Activated naive CD8-positive, alpha-beta T cell treated with anti-CD3 and anti-CD28 coated beads, Interleukin-2, amount 10 ng/mL, durations not matched to agents 7 days and 5 days (primary cell): ENCODE measurements at regions not wholly inside any gene's neighbourhood (a gene's known extent, or its start where the extent isn't known, plus 50 kb on each side); places are given as distances from the start of the nearest gene placed in this dataset.

ENCODE experiments used
- ATAC-seq: fragments of 150-1000 bp; cut with Tn5 transposase; one replicate; pipeline ENCODE4 v1.10.0; 2021; ENCODE audit warnings: low read depth, moderate library complexity
- POLR2A ChIA-PET: fragments of 350-600 bp; sonication (Branson Sonifier 250); formaldehyde crosslinking; loops from one replicate; lab custom pipeline; 2021; ENCODE audit warnings: antibody characterized with exemption; lab: Charles Lee
- DNase-seq: peaks from one replicate; pipeline ENCODE4 v3.0.0; 2021
- H3K27ac Mint-ChIP-seq: one replicate; pipeline ENCODE4 v1.8.0; 2022; ENCODE audit warnings: mild to moderate bottlenecking, mixed read lengths
- H3K27me3 Mint-ChIP-seq: one replicate; pipeline ENCODE4 v1.8.0; 2022; ENCODE audit warnings: mild to moderate bottlenecking, moderate library complexity, mixed read lengths
- H3K36me3 Mint-ChIP-seq: one replicate; pipeline ENCODE4 v1.8.0; 2021; ENCODE audit warnings: mild to moderate bottlenecking, mixed read lengths
- H3K4me1 Mint-ChIP-seq: one replicate; pipeline ENCODE4 v1.8.0; 2021; ENCODE audit warnings: mixed read lengths
- H3K4me3 Mint-ChIP-seq: one replicate; pipeline ENCODE4 v1.8.0; 2022; ENCODE audit warnings: mild to moderate bottlenecking, moderate library complexity, mixed read lengths
- H3K9me3 Mint-ChIP-seq: one replicate; pipeline ENCODE4 v1.8.0; 2021; ENCODE audit warnings: mixed read lengths

DNA sequence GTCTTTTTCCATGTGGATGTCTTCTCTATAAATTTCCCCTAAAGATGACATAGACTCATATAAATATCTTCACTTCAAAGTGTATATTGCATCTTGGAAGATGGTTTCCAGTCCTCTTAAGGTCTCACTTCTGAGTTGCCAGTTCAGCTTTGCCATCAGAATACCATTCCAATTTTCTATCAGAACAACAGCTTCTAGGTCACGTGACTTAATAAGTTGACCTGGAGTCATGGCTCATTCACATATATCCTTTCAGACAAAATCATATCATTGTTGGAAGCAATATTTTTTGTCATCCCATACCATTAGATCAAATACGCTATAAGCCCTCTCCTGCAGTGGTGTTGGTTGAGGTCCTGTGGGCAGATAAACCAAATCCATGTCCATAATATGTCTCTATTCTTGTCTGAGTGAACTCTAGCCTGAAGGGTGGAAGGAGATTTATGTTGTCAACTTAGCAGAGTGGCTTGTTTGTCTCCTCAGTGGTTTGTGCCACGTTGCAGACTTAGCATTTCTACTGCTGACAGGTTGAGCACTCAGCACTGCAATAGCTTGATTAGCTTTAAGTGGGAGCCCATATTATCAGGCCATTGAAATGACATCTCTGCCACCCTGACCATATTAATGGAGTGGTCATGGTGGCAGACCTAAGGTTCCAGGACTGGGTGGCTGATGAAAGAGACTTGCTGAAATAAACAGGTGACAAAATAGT lies 123.6 kb upstream of the PCDH17 start:
- POLR2A ChIA-PET = no interaction called here

DNA sequence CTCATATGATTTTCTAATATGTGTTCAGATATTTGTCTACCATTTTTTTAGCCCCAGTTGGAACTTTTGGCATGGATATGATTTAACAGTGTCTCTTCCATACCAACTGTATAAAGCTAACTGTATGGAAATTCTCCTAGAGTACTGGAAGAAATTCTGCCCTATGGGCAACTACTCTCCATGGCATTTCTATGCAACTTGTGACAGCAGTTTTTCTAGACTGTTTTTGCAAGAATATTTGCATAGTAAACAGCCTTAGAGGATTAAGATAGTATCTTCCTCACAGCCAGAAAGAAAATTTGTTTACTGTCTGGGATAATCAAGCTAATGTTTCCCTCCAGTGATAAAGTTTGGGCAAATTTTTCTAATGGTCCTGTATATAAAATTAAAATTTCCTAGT lies 119.9 kb upstream of the PCDH17 start:
- no peaks in the 10 kb centered on the region for H3K36me3 Mint-ChIP-seq
- no peak for DNase-seq
- no peak for ATAC-seq
- H3K9me3 Mint-ChIP-seq = peaks cover 8% of the 10 kb centered on the region
- POLR2A ChIA-PET = no interaction called here
- no peaks in the 10 kb centered on the region for H3K4me1 Mint-ChIP-seq
- no peak overlapping the region for H3K4me3 Mint-ChIP-seq
- no peak overlapping the region for H3K27ac Mint-ChIP-seq
- no peaks in the 10 kb centered on the region for H3K27me3 Mint-ChIP-seq

More for the DNA sequence above, 123.6 kb upstream of the PCDH17 start:
- Mint-ChIP-seq H3K9me3 (peaks cover 10% of the 10 kb centered on the region), H3K4me3 (no peak overlapping the region), H3K27me3 (no peaks in the 10 kb centered on the region), H3K27ac (no peak overlapping the region), H3K4me1 (no peaks in the 10 kb centered on the region), H3K36me3 (no peaks in the 10 kb centered on the region)
- DNase-seq (no peak), ATAC-seq (no peak)

DNA sequence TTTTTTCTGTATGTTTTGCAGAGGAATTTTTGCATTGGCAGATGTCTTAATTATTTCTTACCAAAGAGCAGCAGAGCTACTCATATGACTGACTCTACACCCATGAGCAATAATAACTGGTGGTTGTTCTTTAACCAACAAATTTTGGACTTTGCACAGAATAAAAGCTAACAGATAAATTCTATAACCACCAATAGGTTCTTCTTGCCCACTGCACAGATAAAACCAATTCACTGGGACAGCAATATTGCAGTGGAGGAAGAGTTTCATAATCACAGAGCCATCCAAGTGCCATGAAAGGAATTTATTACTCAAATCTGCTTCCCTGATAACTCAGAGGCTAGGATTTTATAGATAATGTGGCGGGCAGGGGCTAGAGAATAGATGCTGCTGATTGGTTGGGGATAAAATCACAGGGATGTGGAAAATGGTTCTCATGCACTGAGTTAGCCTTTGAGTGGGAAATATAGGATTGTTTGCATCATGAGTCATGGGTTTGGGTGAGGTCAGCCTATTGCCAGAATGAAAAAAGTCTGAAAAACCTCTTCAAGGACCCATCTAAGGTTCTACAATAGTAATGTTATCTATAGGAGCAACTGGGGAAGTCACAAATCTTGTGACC lies 104.3 kb upstream of the PCDH17 start:
- ATAC-seq = no peak
- no peak overlapping the region for H3K27ac Mint-ChIP-seq
- peaks cover 2% of the 10 kb centered on the region for H3K9me3 Mint-ChIP-seq
- no peak for DNase-seq
- H3K4me3 Mint-ChIP-seq = no peak overlapping the region
- POLR2A ChIA-PET = no interaction called here
- H3K27me3 Mint-ChIP-seq = no peaks in the 10 kb centered on the region
- H3K4me1 Mint-ChIP-seq = no peaks in the 10 kb centered on the region
- H3K36me3 Mint-ChIP-seq = no peaks in the 10 kb centered on the region

DNA sequence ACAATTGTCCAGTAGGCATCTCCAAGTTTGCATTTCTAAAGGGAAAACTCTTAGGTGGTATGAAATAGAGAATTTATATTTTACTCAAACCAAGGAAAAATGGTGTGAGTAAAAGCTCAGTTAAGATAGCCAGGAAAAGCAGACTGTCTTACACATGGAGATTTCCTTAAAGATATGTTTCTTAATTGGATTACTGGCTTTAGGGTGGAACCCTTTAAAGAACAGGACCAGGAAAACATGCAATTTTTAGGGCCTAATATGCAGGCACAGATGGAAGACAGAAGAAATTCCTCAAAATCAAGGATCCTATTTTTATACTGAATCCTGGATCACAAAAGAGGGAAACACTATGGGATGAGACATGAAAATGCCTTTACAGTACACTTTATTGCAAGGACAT lies 100.3 kb upstream of the PCDH17 start:
- Mint-ChIP-seq H3K36me3 (no peaks in the 10 kb centered on the region), H3K4me1 (no peaks in the 10 kb centered on the region), H3K27me3 (no peaks in the 10 kb centered on the region), H3K27ac (no peak overlapping the region), H3K9me3 (peaks cover 4% of the 10 kb centered on the region), H3K4me3 (no peak overlapping the region)
- DNase-seq (no peak), ATAC-seq (no peak)
- POLR2A ChIA-PET = no interaction called here

- Mint-ChIP-seq H3K27ac (no peak overlapping the region), H3K4me1 (no peaks in the 10 kb centered on the region), H3K9me3 (peaks cover 2% of the 10 kb centered on the region), H3K36me3 (no peaks in the 10 kb centered on the region), H3K4me3 (no peak overlapping the region), H3K27me3 (no peaks in the 10 kb centered on the region)
- POLR2A ChIA-PET = no interaction called here
- ATAC-seq (no peak), DNase-seq (no peak)
These were observed 84.6 kb upstream of the PCDH17 start for GRCh38 chr13:57546942-57547341.

- no peak for ATAC-seq
- Mint-ChIP-seq H3K27ac (no peak overlapping the region), H3K4me1 (no peaks in the 10 kb centered on the region), H3K36me3 (no peaks in the 10 kb centered on the region), H3K4me3 (no peak overlapping the region), H3K9me3 (peaks cover 4% of the 10 kb centered on the region), H3K27me3 (no peaks in the 10 kb centered on the region)
- no peak for DNase-seq
- POLR2A ChIA-PET = no interaction called here
These were observed 79.1 kb upstream of the PCDH17 start for GRCh38 chr13:57552437-57552836.

DNA sequence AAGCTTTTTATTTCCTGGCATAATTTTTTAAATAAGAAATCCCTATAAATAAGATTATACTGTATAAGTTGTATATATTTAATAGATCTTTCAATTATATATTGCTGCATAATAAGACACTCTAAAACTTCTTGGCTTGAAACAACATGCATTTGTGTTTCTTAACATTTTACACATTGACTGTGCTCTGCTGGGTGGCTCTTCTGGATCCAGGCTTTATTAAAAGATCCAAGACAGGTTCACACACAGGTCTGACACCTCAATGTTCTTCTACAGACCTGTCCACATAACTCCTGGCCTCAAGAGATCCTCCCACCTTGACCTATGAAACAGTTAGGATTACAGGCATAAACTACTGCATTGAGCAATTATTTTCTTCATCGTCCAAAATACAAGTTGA lies 77.6 kb upstream of the PCDH17 start:
- no peak overlapping the region for H3K27ac Mint-ChIP-seq
- no peaks in the 10 kb centered on the region for H3K36me3 Mint-ChIP-seq
- ATAC-seq = no peak
- POLR2A ChIA-PET = no interaction called here
- H3K9me3 Mint-ChIP-seq = peaks cover 4% of the 10 kb centered on the region
- no peaks in the 10 kb centered on the region for H3K4me1 Mint-ChIP-seq
- DNase-seq = no peak
- H3K4me3 Mint-ChIP-seq = no peak overlapping the region
- no peaks in the 10 kb centered on the region for H3K27me3 Mint-ChIP-seq

DNA sequence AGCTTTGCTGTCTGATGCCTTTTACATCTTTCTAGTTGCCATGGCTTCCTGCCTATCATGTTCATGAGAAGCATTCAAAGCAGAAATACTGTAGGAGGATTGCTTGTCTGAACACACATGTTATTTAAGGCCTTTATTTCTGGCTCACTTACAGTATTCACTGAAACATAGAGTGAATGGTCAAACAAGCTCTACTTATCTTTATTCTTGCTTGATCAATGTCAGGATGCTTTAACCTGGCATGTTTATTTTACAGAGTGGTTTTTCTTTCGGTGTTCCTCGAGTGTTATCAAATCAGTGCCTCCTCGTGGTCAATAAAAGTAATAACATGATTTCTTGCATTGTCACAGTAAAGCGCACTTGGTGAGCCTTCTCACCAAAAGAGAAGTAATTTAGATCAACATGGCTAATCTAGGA lies 73.5 kb upstream of the PCDH17 start:
- H3K4me3 Mint-ChIP-seq = no peak overlapping the region
- DNase-seq (no peak), ATAC-seq (no peak)
- no peaks in the 10 kb centered on the region for H3K4me1 Mint-ChIP-seq
- no peaks in the 10 kb centered on the region for H3K27me3 Mint-ChIP-seq
- H3K36me3 Mint-ChIP-seq = no peaks in the 10 kb centered on the region
- POLR2A ChIA-PET = no interaction called here
- peaks cover 4% of the 10 kb centered on the region for H3K9me3 Mint-ChIP-seq
- no peak overlapping the region for H3K27ac Mint-ChIP-seq

DNA sequence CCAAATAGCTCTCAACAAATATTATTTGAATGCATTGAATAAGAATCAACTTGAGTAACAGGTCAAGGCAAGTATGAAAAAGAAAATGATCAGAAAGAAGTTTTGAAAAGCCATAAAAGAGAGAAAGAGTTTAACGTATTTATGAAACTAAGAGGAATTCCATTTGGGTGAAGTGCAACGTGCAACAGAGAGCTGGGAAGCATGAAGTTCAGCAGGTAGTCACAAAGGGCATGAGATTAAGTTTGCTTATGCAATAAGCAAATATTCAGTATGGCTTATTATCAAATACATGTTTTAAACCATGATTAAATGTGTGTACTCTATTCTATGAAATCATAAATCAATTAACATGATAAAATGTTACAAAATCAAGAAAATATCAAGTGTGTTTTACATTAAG lies 62.7 kb upstream of the PCDH17 start:
- Mint-ChIP-seq H3K36me3 (no peaks in the 10 kb centered on the region), H3K27ac (no peak overlapping the region), H3K27me3 (no peaks in the 10 kb centered on the region), H3K4me3 (no peak overlapping the region), H3K4me1 (no peaks in the 10 kb centered on the region), H3K9me3 (peaks cover 9% of the 10 kb centered on the region)
- no peak for DNase-seq
- ATAC-seq = no peak
- POLR2A ChIA-PET = no interaction called here

DNA sequence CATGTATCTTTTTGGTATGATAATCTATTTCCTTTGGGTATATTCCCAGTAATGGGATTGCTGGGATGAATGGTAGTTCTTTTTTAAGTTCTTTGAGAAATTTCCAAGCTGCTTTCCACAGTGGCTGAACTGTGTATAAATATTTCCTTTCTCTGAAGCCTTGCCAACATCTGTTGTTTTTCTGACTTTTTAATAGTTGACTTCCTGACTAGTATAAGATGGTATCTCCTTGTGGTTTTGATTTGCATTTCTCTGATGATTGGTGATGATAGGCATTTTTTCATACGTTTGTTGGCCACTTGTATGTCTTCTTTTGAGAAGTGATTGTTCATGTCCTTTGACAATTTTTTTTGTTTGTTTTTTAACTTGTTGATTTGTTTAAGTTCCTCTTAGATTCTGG lies 61.6 kb upstream of the PCDH17 start:
- H3K9me3 Mint-ChIP-seq = peaks cover 9% of the 10 kb centered on the region
- H3K36me3 Mint-ChIP-seq = no peaks in the 10 kb centered on the region
- H3K4me3 Mint-ChIP-seq = no peak overlapping the region
- DNase-seq (no peak), ATAC-seq (no peak)
- H3K27me3 Mint-ChIP-seq = no peaks in the 10 kb centered on the region
- no peak overlapping the region for H3K27ac Mint-ChIP-seq
- no peaks in the 10 kb centered on the region for H3K4me1 Mint-ChIP-seq
- POLR2A ChIA-PET = no interaction called here
